CMK (cell line): ENCODE measurements at regions not wholly inside any gene's neighbourhood (a gene's known extent, or its start where the extent isn't known, plus 50 kb on each side); places are given as distances from the start of the nearest gene placed in this dataset.
"Not testable (repeated sequence)": the region's sequence is repeated elsewhere in the genome, so short reads cannot be mapped to it uniquely, and the experiment has no call there.

Experiments
- DNase-seq: peaks from one replicate; pipeline ENCODE4 v3.0.0-alpha.2; 2010; ENCODE audit warnings: low read depth

DNA sequence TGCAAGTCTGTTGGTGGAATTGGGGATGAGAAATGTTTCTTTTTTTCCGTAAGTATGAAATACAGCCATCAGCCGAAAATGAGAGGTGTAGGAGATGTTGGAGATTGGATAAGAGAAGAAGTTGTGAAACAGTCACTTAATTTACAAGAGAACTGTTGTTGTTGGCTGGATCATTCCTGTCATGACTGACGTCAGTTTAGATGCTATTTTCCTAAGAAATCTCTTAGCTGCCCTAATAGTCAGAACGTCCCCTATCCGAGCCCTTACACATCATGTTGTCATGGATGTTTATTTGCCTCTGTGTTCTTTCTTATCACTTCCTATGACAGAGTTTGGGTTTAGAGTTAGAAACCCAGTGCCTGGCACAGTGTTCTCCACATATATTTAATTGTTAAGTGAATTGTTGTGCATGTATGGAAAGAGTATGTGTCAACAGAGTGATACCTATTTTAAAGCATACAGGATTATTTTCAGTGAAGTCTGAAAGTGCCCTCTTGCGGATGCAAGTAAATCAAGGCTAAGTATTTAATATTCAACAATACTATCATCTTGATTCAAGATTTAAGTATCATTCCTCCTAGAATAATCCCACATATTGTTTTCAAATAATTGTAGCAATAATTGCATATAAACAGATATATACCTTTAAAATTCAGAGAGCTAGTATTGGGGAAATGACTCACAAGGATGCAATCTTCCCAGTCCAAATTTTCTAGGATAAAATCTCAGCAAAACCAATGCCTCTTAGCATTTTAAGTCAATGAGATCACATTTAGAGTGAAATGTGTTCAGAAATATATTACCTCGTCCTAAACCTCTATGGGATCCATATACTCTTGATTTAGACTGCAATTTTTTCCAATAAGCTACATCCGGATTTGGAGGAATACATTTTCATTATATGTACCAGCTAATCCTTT is 309.9 kb upstream of the NOX3 start:
- no peak for DNase-seq

DNA sequence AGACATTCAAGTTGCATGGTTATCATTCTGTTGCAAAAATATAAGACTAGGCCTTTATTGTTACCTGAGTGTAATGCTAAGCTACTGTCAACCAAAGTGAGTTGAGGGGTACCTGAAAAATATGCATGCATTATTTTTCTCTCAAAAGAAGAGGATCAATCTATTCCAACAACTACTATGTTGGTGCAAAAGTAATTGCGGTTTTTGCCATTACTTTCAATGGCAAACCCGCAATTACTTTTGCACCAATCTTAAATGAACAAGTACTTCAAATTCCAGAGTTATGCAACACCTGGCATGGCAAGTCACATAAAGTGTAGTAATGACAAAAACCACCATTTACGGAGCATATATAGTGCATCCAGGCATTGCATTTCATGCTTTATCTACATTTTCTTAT is 307.0 kb upstream of the NOX3 start:
- DNase-seq: no peak

DNA sequence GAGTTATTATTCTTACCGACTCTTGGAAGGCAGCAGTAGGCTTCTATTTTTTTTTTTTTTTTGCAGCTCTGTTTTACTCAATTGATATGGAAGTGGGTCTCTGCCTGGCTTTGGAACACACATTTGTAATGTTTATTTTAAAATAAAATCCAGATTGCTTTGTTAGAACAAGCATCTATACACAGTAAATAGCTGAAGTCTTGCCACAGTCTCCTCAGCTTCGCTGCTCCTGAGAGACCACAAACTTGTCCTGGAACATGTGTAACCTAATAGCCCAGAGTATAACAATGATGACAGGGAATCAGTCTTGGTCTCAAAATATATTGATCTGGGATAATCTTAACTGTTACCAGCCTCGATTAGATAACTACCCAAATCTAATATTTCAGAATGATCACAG is 299.8 kb upstream of the NOX3 start:
- no peak for DNase-seq

DNA sequence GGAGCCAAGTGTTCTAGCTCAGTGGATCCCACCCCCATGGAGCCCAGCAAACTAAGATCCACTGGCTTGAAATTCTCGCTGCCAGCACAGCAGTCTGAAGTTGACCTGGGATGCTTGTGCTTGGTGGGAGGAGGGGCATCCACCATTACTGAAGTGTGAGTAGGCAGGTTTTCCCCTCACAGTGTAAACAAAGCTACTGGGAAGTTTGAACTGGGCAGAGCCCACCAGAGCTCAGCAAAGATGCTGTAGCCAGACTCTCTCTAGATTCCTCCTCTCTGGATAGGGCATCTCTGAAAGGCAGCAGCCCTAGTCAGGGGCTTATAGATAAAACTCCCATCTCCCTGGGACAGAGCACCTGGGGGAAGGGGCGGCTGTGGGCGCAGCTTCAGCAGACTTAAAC is 293.1 kb upstream of the NOX3 start:
- DNase-seq: not testable (repeated sequence)

DNA sequence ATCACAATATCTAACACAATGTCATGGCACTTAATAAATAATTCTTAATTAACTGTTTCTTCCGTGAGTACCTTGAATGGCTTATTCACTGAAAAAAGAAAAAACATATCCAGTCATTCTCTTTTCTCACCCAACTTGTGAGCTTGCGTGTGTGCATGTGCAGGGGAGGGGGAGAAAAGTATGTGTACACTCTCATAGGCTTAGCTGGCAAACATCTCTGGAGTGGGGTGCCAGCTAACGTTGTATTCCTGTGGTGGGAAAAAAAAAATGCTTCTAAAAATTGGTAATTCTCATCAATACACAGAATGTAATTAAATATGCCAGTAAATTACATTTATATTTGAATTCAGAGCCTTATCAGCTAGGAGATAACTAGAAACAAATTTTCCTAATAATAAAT is 291.9 kb upstream of the NOX3 start:
- DNase-seq: no peak

DNA sequence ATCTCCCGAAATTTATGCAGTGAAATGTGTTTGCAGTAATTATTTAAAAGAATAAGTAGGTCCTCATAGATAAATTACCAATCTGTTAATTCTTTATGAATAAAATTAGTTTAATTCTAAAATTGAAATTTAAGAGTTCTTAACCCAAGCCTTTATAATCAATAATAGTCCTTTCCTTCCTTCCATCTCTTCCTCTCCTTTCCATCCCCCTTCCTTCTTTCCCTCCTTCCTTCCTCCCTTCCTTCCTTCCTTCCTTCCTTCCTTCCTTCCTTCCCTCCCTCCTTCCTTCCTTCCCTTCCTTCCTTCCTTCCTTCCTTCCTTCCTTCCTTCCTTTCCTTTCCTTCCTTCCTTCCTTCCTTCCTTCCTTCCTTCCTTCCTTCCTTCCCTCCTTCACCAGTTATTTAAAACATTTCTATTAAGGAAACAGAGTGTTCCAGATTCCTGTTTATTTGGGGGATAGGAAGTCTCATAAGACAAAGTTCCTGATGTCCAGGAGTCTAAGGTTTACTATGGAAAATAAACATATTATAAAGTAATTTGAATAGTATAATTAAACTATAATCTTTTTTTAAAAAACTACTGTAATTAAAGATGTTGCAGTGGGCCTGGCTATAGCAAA is 285.3 kb upstream of the NOX3 start:
- DNase-seq: no peak

DNA sequence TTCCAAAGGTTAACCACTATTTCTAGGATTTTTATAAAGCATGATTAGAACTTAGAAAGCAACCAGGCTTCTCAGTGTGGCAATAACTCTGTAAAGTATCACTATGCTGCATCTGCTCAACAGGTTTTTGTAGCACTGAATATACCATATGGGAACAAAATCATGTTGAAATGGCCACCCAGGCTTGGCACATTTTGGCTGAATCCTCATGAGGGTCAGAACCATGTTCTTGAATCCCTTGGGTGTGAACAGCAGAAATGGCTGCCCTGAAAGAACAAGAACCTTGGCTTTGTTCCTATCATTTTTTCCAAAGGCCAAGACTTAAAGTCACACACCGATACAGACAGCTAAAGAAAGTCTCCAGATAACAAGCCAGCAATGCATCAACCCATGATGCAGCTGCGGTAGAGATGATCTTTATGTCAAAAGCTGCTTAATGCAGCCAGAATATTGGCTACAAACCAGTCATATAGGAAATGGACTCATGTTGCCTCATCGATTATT is 283.0 kb upstream of the NOX3 start:
- no peak for DNase-seq

DNA sequence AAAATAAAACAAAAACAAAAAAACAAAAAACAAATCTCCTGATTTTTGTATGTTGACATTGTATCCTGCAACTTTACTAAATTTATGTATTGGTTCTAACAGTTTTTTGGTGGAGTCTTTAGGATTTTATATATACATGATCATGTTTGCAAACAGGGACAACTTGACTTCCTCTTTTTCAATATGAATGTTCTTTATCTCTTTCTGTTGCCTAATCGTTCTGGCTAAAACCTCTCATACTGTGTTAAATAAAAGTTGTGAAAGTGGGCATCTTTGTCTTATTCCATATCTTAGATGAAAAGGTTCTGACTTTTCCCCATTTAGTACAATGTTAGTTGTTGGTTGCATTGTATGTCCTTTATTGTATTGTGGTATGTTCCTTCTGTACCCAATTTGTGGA is 261.7 kb upstream of the NOX3 start:
- no peak for DNase-seq

DNA sequence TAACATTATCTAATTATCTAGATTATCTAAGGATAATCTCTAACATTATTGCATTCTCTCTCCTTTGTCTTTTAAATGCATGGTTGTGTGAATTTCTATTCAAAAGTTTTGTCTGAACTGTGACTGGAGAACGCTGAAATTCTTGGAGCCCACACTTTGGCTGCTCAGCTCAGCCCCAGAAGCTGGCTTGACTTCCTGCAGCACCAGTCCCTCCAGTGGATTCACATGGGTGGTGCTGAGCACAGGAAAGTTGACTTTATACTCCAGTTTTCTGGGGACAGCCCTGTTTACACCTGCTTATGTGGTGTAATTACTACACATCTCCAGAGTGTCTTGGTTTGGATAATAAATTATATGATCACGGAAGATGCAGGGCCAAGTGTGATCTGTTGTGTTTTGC is 255.1 kb upstream of the NOX3 start:
- no peak for DNase-seq

DNA sequence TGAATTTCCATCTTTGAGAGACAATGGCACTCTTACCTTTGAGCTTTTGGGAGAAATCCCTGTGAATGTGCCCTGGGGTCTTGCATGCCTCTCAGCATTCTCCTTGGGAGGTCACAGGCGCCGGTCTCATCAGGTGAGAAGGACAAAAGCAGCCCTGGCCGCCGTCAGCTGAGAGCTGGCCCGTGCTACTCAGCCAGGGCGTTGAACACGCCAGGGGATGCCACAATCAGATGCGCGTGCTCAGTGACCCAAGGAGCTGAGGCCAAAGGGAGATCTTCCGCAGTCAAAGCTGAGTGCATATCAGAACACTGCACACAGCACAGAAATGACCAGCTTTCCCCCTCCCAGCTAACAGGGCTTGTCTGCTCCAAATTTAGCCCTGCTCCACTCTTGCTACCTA is 253.6 kb upstream of the NOX3 start:
- no peak for DNase-seq

DNA sequence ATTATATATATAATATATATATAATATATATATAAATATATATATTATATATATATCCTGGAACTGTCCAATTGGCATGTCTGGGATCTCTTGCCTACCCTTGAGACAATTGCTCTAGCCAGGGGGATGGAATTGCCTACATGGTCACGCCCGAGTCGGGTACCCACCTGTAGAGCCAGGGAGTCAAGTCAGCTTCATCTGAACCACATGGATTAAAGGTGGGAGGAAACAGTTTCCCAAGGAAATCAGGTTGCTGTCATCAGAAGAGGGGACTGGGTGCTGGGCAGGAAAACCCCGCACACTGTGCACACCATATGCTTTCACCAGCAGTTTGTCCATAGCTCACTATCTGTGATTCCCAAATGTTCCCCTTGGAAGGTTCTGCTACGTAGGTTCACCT is 252.5 kb upstream of the NOX3 start:
- DNase-seq: no peak

DNA sequence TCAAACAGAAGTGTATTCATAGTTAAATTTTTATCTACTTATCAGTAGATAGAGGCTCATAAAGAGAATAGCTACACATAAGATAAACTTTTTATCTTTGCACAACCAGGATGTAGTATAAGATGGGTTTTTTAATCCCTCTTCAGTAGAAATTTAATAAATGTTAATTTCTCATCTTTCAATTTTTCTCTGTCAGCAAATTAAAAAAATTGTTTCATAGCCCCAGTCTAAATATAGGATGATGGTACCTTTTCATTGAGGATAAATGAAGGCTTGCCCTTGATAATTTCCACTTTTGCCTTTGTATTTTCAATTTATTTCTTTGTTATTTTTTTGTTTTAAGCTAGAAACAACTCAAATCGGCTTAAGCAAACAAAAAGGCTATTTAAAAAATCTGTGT is 251.2 kb upstream of the NOX3 start:
- DNase-seq: no peak

DNA sequence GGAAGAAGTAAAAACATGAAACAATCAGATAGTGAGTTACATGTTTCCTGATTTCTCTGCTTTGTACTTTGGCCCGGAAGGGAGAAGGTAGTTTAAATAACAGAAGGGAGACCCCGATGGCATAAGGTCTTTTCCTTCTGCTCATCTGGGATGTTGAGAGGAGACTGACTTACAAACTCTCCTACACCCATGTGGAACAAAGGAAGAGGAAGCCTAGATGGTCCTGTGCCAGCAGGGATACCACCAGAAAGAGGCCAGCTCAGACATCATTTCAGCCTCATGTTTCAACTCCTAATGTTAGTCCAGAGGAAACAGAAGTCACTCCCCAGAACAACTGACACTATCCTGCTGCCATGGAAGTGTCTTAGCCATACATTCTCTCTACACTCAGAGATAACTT is 250.7 kb upstream of the NOX3 start:
- no peak for DNase-seq

DNA sequence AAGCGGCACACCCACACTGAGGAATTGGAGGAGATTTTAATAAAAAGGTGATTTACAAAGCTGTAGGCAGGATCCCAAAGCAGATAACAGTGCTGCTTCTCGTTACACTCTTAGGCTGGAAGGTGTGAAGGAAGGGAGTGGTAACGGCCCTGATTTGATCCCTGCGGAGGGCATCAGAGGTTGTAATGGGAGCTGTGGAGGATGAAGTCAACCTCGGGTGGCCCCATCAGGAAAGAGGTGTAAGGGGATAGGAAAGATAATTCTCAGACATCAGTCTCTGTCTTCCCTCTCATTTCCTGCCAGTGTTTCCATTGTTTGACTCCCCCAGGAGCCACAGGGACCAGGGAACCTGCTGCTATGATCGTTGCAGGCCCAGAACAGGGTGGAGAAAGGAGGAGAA is 245.7 kb upstream of the NOX3 start:
- DNase-seq: no peak

DNA sequence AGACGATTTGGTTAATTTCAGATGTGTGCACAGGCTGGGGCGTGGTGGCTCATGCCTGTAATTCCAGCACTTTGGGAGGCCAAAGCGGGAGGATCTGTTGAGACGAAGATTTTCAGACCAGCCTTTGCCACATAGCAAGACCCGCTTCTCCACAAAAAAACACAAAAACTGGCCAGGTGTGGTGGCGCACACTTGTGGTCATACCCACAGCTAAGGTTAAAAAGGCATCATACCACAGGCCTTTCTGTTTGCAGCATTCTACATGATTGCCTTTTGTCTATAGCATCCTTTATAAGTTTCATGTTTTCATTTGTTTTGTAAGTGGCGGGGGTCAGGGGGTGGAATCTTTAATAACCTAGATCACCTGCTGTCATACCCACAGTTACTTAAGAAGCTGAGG is 239.9 kb upstream of the NOX3 start:
- no peak for DNase-seq

DNA sequence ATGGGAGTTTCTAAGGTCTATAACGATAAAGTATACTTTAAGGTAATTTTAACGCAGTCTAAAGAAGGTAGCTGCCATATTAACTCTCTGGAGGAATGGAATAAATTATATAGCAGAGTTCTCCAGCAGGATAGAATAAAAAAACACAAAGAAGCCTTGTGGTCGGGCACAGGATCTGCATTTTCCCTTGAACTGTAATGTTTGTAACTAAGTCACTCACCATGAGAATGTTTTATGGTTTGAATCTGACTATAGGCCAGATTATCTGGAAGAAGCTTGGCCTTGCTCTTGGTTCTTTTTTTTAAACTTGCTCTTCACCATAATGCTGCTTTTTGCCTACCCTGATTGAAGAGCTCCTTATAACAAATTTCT is 238.8 kb upstream of the NOX3 start:
- no peak for DNase-seq

DNA sequence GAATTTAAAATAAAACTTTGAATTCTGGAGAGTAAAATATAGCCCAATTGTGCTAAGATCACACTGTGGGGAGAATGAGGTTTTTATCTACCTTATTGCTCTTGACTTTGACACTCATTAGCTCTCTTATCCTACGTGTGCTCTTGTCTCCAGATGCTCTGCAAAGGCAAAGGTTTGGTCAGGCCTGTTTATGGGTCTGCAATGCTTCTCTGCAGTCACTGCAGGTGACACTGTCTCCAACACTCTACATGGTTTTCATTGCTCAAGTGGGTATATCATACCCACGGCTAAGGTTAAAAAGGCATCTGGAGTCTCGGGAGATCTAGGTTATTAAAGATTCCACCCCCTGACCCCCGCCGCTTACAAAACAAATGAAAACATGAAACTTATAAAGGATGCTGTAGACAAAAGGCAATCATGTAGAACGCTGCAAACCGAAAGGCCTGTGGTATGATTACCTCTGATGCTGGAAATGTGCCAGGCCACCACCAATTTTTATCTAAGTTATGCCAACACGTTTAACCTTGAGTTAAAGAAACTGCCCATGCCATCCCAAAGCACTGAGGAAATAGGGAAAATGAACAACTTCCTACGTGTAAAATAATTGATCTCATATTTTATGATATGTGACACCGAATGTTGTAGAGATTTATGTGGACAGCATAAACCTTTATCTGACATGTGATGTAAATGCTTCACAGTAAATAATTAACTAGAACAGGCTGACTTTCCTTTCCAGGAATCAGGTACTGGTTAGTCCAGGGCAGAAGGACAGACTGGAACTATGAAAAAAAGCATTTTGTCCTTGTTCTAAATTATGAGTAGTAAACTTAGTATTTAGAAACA is 238.2 kb upstream of the NOX3 start:
- no peak for DNase-seq

DNA sequence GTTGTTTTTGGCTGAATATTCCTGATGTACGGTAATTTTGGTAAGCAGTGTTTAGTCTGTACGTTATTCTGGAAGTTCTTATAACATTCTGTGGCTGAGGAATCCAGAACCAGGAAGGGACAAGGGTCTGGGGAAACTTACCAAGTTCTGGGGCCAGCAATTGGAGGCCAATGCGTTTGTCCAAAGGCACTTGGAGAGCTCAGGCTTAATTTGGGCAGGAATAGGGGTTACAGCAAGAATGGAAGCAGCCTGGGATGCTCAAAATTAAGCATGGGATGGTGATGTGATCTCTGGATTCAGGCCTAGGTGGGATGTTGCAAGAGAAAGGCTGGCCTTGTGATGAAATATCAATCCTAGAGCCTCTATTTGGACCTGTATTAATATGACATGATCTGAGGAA is 235.2 kb upstream of the NOX3 start:
- DNase-seq: no peak

DNA sequence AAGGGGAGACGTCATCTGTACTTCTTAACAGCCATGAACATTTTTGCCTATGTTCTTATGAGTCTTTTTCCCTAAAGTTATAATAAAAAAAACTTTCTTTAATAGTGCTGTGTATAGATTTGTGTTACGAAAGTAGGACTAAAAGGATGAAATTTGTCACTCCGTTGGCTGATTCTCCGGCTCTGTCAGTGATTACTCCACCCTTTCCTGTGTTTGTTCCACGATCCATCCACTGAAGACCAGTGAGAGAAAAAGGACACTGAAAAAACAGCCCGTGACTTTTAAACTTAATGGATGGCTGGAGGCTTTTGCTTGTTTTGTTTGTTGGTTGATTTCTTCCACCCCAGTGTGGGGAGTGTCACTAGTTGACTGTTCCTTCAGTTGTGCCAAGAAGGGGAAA is 232.0 kb upstream of the NOX3 start:
- no peak for DNase-seq

DNA sequence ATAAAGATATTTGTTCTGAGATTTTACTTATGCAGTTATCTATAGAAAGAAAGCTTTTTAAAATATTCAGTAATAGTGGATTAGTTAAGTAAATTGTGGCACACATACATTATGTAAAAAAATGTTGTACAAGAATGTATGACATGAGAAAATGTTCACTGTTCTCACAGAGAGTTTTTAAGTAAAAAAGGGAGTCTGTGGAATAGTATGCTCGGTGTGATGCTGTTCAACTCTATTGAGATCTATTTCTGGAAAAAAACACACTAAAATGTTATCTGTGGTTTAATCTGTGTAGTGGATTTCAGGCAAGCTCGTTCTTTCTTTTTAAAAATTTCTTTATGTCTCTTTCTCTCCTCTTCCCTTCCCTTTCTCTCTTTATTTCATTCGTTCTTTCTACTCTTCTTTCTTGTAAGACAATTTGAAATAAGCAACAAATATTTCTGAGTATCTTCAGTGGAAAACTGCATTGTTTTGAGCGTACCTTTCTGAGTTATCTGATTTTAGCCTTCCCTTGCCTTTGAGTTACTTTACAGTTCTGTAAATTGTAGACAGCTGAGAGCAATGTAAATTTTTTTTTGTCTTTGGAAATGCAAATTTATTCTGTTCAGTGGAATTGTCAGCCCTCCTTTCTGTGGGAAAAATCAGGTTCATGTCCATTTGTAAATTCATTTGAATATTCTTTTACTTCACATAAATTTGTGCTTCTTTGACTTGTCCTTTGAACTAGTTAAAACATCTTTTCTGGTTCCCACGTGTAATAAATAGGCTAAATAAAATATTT is 229.0 kb upstream of the NOX3 start:
- no peak for DNase-seq

DNA sequence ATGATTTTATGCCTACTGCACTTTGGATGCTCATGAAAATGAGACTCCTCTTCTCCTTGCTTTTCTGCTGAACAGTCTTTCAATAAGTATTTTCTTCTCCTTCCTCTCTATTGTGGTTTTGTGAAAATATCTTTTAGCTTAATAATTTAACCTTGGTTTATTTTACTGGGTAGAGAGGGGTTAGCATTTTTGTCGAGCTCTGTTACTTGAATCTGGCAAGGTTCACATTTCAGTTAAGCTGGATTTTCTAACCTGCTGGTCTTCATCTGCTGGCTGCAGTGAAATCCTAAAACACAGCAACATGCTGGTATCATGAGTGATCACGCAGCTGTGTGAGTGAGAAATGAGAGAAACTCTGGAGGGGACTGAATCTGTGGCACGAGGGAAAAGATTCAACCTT is 222.7 kb upstream of the NOX3 start:
- no peak for DNase-seq

DNA sequence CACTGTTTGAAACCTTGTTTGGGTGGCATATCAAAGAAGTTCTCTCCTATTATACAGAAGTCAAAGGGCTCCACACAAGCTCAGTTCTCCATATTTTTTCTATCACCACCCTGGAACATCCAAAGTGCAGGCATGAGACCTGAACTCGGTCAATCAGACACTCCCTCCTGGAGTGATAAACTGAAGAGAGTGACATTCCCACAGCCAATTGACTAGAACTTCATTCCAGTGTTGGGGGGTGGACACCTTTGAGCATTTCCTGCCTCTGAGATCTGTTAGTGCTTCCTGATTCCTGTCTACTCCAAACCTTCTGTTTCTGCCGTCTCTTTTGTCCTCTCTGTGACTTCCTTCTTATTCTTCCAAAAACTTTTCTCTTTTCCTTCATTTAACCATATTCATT is 220.7 kb upstream of the NOX3 start:
- no peak for DNase-seq
